ENCODE measurements at regions not wholly inside any gene's neighbourhood (a gene's known extent, or its start where the extent isn't known, plus 50 kb on each side); places are given as distances from the start of the nearest gene placed in this dataset.
A peak's percentile ranks its signal among the peaks of the same experiment; 100 is the strongest.

DNA sequence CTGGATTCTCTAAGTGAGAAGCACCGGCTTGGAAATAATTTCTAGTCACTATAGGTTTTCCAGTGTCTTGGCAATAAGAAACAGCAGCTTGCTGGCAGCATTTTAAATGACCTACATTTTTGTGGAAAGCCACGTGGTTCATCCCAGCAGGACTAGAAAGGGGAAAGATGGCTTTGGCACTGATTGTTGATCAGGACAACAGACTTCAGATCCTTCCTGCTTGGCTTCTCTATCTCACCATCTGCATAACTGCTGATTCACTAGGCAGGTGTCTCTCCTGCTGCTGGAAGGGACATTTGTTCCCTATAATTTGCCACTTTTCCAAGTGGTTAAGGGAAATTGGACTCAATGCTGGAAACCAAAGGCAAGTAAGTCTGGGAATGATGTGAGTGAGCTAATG is 131.0 kb downstream of the TTC8 start:
- TF ChIP-seq, protein P1, sequence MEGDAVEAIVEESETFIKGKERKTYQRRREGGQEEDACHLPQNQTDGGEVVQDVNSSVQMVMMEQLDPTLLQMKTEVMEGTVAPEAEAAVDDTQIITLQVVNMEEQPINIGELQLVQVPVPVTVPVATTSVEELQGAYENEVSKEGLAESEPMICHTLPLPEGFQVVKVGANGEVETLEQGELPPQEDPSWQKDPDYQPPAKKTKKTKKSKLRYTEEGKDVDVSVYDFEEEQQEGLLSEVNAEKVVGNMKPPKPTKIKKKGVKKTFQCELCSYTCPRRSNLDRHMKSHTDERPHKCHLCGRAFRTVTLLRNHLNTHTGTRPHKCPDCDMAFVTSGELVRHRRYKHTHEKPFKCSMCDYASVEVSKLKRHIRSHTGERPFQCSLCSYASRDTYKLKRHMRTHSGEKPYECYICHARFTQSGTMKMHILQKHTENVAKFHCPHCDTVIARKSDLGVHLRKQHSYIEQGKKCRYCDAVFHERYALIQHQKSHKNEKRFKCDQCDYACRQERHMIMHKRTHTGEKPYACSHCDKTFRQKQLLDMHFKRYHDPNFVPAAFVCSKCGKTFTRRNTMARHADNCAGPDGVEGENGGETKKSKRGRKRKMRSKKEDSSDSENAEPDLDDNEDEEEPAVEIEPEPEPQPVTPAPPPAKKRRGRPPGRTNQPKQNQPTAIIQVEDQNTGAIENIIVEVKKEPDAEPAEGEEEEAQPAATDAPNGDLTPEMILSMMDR (IDR thresholded peaks at IDR 0.05; ENCODE audit: control insufficient read depth, insufficient read depth, low read depth, low read length, missing control alignments): no peak
- no peak overlapping the region for H3K4me3 ChIP-seq (ENCODE audit: control insufficient read depth, low read depth, low read length)
- DNase-seq (ENCODE audit: low read depth): no peak

DNA sequence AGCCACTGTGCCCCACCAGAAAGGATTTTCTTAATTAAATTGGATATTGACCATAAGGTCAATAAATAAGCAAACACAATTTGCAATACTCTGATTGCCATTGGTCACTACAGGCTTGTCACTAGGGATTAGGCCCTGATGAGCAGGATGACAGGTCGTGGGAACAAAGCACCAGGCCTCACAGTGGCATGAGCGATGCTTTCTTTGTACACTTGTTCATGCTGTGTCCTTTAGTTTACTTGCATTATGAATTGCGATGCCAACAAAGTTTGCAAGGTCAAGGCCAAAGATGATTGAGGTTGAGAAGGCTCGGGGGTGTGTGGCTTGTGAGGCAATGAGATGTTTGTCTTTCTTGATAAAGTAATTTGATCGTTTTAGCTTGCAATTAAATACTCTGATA is 136.0 kb downstream of the TTC8 start:
- H3K4me3 ChIP-seq (ENCODE audit: control insufficient read depth, low read depth, low read length): no peak overlapping the region
- DNase-seq (ENCODE audit: low read depth): no peak
- TF ChIP-seq, protein P1 (IDR thresholded peaks at IDR 0.05; ENCODE audit: control insufficient read depth, insufficient read depth, low read depth, low read length, missing control alignments): no peak

DNA sequence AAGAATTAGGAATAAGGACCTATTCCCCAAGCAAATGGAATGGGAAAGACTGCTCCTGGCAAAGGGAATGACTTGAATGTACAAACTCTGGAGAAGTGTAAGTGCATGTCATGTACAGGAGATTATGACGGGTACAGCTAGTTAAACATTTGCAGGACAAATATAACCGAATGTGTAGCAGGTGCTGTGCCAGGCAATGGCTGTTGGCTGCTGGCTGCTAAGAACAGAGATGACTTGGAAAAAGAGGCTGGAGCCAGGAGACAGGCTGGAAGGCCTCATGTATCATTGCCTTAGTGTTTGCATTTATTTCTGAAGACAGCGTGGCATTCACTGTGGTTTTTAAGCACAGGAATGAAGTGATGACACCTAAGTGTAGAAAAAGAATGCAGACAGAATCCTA is 136.8 kb downstream of the TTC8 start:
- TF ChIP-seq, protein P1 (IDR thresholded peaks at IDR 0.05; ENCODE audit: control insufficient read depth, insufficient read depth, low read depth, low read length, missing control alignments): no peak
- H3K4me3 ChIP-seq (ENCODE audit: control insufficient read depth, low read depth, low read length): no peak overlapping the region
- DNase-seq (ENCODE audit: low read depth): no peak

DNA sequence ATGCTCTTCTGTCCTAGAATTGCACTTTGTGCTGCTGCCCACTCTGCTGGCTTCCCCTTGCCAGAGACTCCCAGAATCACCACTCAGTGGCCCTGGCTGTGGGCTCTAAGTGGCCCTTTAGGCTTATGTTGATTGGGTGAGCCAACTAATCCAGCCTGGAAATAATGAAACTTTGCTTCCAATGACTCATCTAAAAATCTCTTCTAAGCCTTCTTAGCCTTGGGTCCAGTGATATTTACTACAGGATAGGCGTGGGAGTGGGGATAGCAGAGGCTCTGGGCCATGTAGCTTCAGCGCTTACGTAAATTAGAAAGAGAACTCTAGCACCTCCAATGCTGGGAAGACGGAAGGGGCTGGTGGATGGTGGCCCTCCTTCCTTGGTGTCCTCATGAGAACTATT is 137.9 kb downstream of the TTC8 start:
- no peak overlapping the region for H3K4me3 ChIP-seq (ENCODE audit: control insufficient read depth, low read depth, low read length)
- TF ChIP-seq, protein P1 (IDR thresholded peaks at IDR 0.05; ENCODE audit: control insufficient read depth, insufficient read depth, low read depth, low read length, missing control alignments): no peak
- DNase-seq (ENCODE audit: low read depth): no peak

DNA sequence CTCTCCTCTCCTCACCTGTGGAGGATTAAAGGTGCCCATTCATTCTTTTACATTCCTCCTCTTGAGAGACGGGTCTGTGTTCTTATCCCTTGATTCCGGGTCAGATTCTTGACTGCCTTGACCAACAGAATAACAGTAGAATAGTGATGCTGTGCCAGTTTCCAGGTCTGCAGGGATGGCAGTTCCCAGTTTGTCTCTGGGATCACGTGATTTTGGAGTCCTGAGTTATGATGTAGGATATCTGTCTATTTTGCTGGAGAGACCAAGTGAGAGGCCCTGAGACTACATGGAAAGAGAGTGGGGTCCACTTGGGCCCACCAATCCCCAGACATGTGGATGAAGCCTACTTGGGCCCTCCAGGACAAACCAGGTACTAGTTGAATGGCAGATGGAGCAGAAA is 142.8 kb downstream of the TTC8 start:
- TF ChIP-seq, protein P1 (IDR thresholded peaks at IDR 0.05; ENCODE audit: control insufficient read depth, insufficient read depth, low read depth, low read length, missing control alignments): no peak
- DNase-seq (ENCODE audit: low read depth): no peak
- no peak overlapping the region for H3K4me3 ChIP-seq (ENCODE audit: control insufficient read depth, low read depth, low read length)

DNA sequence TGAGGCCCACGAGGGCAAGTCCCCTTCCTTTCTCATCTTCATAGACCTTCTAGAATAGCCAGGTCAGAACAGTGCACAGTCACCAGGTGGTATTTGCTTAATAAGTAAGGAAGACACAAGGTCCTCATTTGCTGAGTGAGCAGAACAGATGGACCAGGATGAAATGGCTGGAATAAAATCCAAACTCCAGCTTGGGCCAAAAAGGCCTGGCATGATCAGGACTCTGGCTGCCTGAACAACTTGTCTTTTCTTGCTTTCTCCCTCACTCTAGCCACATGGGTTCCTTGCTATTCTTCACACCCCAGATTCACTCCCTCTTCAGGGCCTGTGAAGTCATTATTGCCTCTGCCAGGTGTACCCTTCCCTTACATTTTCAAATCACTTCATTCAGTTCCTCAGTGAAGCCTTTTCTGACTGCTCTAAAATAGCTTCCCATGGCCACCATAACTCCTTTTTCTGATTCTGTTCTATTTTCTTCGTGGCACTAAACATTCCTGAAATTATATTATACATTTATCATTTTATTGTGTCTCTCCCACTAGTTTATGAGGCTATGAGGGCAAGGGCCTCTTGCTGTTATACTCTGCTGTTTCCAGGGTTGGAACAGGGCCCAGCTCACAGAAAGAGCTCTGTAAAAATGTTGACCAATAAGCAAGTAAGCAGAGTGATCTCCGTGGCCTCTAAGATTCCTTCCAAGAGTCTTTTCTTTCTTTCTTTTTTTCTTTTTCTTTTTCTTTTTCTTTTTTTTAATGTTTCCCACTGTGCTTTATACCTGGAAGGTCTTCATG is 150.8 kb downstream of the TTC8 start:
- peak; percentile 21 for DNase-seq (ENCODE audit: low read depth)
- TF ChIP-seq, protein P1 (IDR thresholded peaks at IDR 0.05; ENCODE audit: control insufficient read depth, insufficient read depth, low read depth, low read length, missing control alignments): no peak
- H3K4me3 ChIP-seq (ENCODE audit: control insufficient read depth, low read depth, low read length): no peak overlapping the region

Measured in AG09309 (cell line).